ENCODE measurements at regions not wholly inside any gene's neighbourhood (a gene's known extent, or its start where the extent isn't known, plus 50 kb on each side); places are given as distances from the start of the nearest gene placed in this dataset.

- no peak overlapping the region for H3K4me3 ChIP-seq (ENCODE audit: low read length)
- no peak for DNase-seq (ENCODE audit: low read depth)
- no peak for TF ChIP-seq CTCF (IDR thresholded peaks at IDR 0.05; ENCODE audit: insufficient read depth, low read depth, low read length, missing control alignments)
Observed at GRCh38 chr1:30492451-30492850, 230.9 kb downstream of the MATN1 start.

GRCh38 chr1:30491831-30492230, 231.6 kb downstream of the MATN1 start:
- H3K4me3 ChIP-seq (ENCODE audit: low read length), result no peak overlapping the region
- no peak for DNase-seq (ENCODE audit: low read depth)
- TF ChIP-seq CTCF (IDR thresholded peaks at IDR 0.05; ENCODE audit: insufficient read depth, low read depth, low read length, missing control alignments), result no peak

GRCh38 chr1:30490554-30491053, 232.8 kb downstream of the MATN1 start:
- DNase-seq (ENCODE audit: low read depth), result no peak
- TF ChIP-seq CTCF (IDR thresholded peaks at IDR 0.05; ENCODE audit: insufficient read depth, low read depth, low read length, missing control alignments), result no peak
- no peak overlapping the region for H3K4me3 ChIP-seq (ENCODE audit: low read length)

GRCh38 chr1:30489737-30490389, 233.5 kb downstream of the MATN1 start:
- no peak overlapping the region for H3K4me3 ChIP-seq (ENCODE audit: low read length)
- TF ChIP-seq CTCF (IDR thresholded peaks at IDR 0.05; ENCODE audit: insufficient read depth, low read depth, low read length, missing control alignments), result no peak
- DNase-seq (ENCODE audit: low read depth), result peak; percentile 7

- H3K4me3 ChIP-seq (ENCODE audit: low read length), result no peak overlapping the region
- TF ChIP-seq CTCF (IDR thresholded peaks at IDR 0.05; ENCODE audit: insufficient read depth, low read depth, low read length, missing control alignments), result no peak
- DNase-seq (ENCODE audit: low read depth), result no peak
Observed at GRCh38 chr1:30488324-30488913, 235.0 kb downstream of the MATN1 start.

GRCh38 chr1:30487042-30487441, 236.3 kb downstream of the MATN1 start:
- no peak for TF ChIP-seq CTCF (IDR thresholded peaks at IDR 0.05; ENCODE audit: insufficient read depth, low read depth, low read length, missing control alignments)
- no peak for DNase-seq (ENCODE audit: low read depth)
- H3K4me3 ChIP-seq (ENCODE audit: low read length), result no peak overlapping the region

- H3K4me3 ChIP-seq (ENCODE audit: low read length), result no peak overlapping the region
- no peak for TF ChIP-seq CTCF (IDR thresholded peaks at IDR 0.05; ENCODE audit: insufficient read depth, low read depth, low read length, missing control alignments)
- no peak for DNase-seq (ENCODE audit: low read depth)
Observed at GRCh38 chr1:30485072-30485471, 238.3 kb downstream of the MATN1 start.

All from epithelial cell of esophagus (primary cell).